ENCODE measurements at regions not wholly inside any gene's neighbourhood (a gene's known extent, or its start where the extent isn't known, plus 50 kb on each side); places are given as distances from the start of the nearest gene placed in this dataset.

DNA sequence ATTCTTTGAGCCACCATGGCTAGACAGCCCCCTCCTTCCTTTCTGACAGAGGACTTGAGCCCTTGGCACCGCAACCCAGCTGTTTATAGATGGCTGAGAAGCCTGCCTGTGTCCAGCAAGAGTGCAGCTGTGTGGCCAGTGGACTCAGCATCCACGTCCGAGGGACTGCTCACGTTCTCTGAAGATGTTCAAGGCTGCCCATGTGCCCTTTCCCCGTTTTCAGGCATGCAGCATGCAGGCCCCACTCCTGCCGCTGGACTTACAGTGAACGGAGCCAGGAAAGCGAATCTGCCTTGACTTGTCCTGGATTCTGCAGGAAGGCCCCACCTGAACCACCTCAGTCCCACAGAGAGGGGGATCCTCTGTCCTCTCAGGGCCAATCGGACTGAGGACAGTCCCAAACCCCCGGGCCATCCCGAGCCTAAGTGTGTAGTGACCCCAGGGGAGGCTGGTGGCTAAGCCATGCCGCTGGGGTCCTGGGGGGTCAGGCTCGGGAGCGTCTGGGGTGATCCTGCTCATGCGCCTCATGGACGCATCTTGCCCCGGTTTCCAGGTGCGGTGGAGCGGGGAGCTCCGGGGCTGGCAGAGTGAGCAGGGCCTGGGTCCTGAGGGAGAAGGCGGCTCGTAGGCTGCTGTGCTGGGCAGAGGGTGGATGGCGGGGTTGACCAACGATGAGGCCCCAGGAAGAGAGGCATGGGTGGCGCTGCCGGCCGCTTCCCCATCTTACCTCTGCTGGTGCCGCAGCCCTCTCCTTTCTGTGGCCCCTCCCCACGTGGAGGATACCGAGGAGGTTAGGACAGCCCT lies 170.7 kb downstream of the CTTN start:
- Histone ChIP-seq H3K27ac (no peak overlapping the region), H3K4me2 (peak overlapping the region; percentile 63), H3F3A (ENCODE audit: low read depth) (peaks cover 4% of the 10 kb centered on the region), H3K36me3 (no peaks in the 10 kb centered on the region), H3K9ac (no peak overlapping the region), H3K79me2 (ENCODE audit: low read depth) (no peaks in the 10 kb centered on the region), H2AFZ (replicated peaks) (no peak overlapping the region), H3K9me3 (ENCODE audit: low read depth) (no peaks in the 10 kb centered on the region), H4K20me1 (ENCODE audit: low read depth) (no peaks in the 10 kb centered on the region), H3K4me3 (no peak overlapping the region), H3K4me1 (peaks cover 14% of the 10 kb centered on the region), H3K27me3 (no peaks in the 10 kb centered on the region)
- no peak for DNase-seq (ENCODE audit: low spot score)
- no peak overlapping the region for H3K4me3 Mint-ChIP-seq
- H3K27ac Mint-ChIP-seq: no peak overlapping the region
- peaks cover 5% of the 10 kb centered on the region for H3K27me3 Mint-ChIP-seq (ENCODE audit: insufficient read depth, low read depth)
- TF ChIP-seq EZH2 (IDR thresholded peaks at IDR 0.05): no peak
- peaks cover 27% of the 10 kb centered on the region for H3K4me1 Mint-ChIP-seq
- peaks cover 2% of the 10 kb centered on the region for H3K9me3 Mint-ChIP-seq
- no peaks in the 10 kb centered on the region for H3K36me3 Mint-ChIP-seq

- Mint-ChIP-seq H3K36me3 (no peaks in the 10 kb centered on the region), H3K4me1 (peaks cover 27% of the 10 kb centered on the region), H3K4me3 (no peak overlapping the region), H3K27ac (no peak overlapping the region), H3K27me3 (ENCODE audit: insufficient read depth, low read depth) (peaks cover 5% of the 10 kb centered on the region), H3K9me3 (peaks cover 2% of the 10 kb centered on the region)
- H4K20me1 ChIP-seq (ENCODE audit: low read depth): no peaks in the 10 kb centered on the region
- H3K36me3 ChIP-seq: no peaks in the 10 kb centered on the region
- no peak for DNase-seq (ENCODE audit: low spot score)
- no peaks in the 10 kb centered on the region for H3K79me2 ChIP-seq (ENCODE audit: low read depth)
- H3K9me3 ChIP-seq (ENCODE audit: low read depth): no peaks in the 10 kb centered on the region
- no peak overlapping the region for H3K4me2 ChIP-seq
- no peaks in the 10 kb centered on the region for H3K27me3 ChIP-seq
- H2AFZ ChIP-seq (replicated peaks): no peak overlapping the region
- H3K27ac ChIP-seq: no peak overlapping the region
- H3K9ac ChIP-seq: no peak overlapping the region
- TF ChIP-seq, protein P1, sequence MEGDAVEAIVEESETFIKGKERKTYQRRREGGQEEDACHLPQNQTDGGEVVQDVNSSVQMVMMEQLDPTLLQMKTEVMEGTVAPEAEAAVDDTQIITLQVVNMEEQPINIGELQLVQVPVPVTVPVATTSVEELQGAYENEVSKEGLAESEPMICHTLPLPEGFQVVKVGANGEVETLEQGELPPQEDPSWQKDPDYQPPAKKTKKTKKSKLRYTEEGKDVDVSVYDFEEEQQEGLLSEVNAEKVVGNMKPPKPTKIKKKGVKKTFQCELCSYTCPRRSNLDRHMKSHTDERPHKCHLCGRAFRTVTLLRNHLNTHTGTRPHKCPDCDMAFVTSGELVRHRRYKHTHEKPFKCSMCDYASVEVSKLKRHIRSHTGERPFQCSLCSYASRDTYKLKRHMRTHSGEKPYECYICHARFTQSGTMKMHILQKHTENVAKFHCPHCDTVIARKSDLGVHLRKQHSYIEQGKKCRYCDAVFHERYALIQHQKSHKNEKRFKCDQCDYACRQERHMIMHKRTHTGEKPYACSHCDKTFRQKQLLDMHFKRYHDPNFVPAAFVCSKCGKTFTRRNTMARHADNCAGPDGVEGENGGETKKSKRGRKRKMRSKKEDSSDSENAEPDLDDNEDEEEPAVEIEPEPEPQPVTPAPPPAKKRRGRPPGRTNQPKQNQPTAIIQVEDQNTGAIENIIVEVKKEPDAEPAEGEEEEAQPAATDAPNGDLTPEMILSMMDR (IDR thresholded peaks at IDR 0.05): no peak
- no peak for TF ChIP-seq EZH2 (IDR thresholded peaks at IDR 0.05)
- no peak for TF ChIP-seq EZH2phosphoT487 (IDR thresholded peaks at IDR 0.05)
- no peak overlapping the region for H3K4me3 ChIP-seq
- H3K4me1 ChIP-seq: peaks cover 14% of the 10 kb centered on the region
- peaks cover 4% of the 10 kb centered on the region for H3F3A ChIP-seq (ENCODE audit: low read depth)
These were observed 171.2 kb downstream of the CTTN start for GRCh38 chr11:70569618-70569890.

GRCh38 chr11:70569996-70570692 lies 171.8 kb downstream of the CTTN start:
- no peak for DNase-seq (ENCODE audit: low spot score)
- Histone ChIP-seq H3K9ac (no peak overlapping the region), H3K36me3 (no peaks in the 10 kb centered on the region), H3K27ac (no peak overlapping the region), H3K9me3 (ENCODE audit: low read depth) (no peaks in the 10 kb centered on the region), H3K4me3 (no peak overlapping the region), H4K20me1 (ENCODE audit: low read depth) (no peaks in the 10 kb centered on the region), H3F3A (ENCODE audit: low read depth) (peaks cover 4% of the 10 kb centered on the region), H3K4me2 (no peak overlapping the region), H3K79me2 (ENCODE audit: low read depth) (no peaks in the 10 kb centered on the region), H2AFZ (replicated peaks) (no peak overlapping the region), H3K4me1 (peaks cover 14% of the 10 kb centered on the region), H3K27me3 (no peaks in the 10 kb centered on the region)
- Mint-ChIP-seq H3K4me1 (peaks cover 27% of the 10 kb centered on the region), H3K4me3 (no peak overlapping the region), H3K9me3 (peaks cover 2% of the 10 kb centered on the region), H3K27me3 (ENCODE audit: insufficient read depth, low read depth) (peaks cover 5% of the 10 kb centered on the region), H3K36me3 (no peaks in the 10 kb centered on the region), H3K27ac (no peak overlapping the region)
- TF ChIP-seq EZH2 (IDR thresholded peaks at IDR 0.05) (no peak), EZH2phosphoT487 (IDR thresholded peaks at IDR 0.05) (no peak)
- TF ChIP-seq, protein P1 (IDR thresholded peaks at IDR 0.05): no peak

Data from neural progenitor cell (in vitro differentiated cells).